NCI-H2227 (cell line): ENCODE measurements at regions not wholly inside any gene's neighbourhood (a gene's known extent, or its start where the extent isn't known, plus 50 kb on each side); places are given as distances from the start of the nearest gene placed in this dataset.

Experiments
- DNase-seq: peaks from one replicate; lab custom pipeline; 2025; ENCODE audit not compliant: unreplicated experiment; lab: John Stamatoyannopoulos, UW

- DNase-seq: no peak
Observed at GRCh38 chr2:223503746-223504145, 98.4 kb downstream of the SCG2 start.

- no peak for DNase-seq
Observed at GRCh38 chr2:223508372-223508771, 93.8 kb downstream of the SCG2 start.

- no peak for DNase-seq
Observed at GRCh38 chr2:223510713-223511112, 91.4 kb downstream of the SCG2 start.

GRCh38 chr2:223511168-223511567 lies 91.0 kb downstream of the SCG2 start:
- DNase-seq: no peak

GRCh38 chr2:223513771-223514455 lies 88.2 kb downstream of the SCG2 start:
- no peak for DNase-seq

GRCh38 chr2:223519471-223519870 lies 82.7 kb downstream of the SCG2 start:
- DNase-seq: no peak

- DNase-seq: no peak
Observed at GRCh38 chr2:223522796-223523195, 79.4 kb downstream of the SCG2 start.

GRCh38 chr2:223523551-223524001 lies 78.6 kb downstream of the SCG2 start:
- DNase-seq: no peak

GRCh38 chr2:223524066-223524465 lies 78.1 kb downstream of the SCG2 start:
- DNase-seq: no peak

- DNase-seq: no peak
Observed at GRCh38 chr2:223526106-223526505, 76.1 kb downstream of the SCG2 start.

GRCh38 chr2:223528036-223528435 lies 74.1 kb downstream of the SCG2 start:
- no peak for DNase-seq

- DNase-seq: no peak
Observed at GRCh38 chr2:223529696-223530095, 72.5 kb downstream of the SCG2 start.

- no peak for DNase-seq
Observed at GRCh38 chr2:223530811-223531210, 71.3 kb downstream of the SCG2 start.

GRCh38 chr2:223532161-223532560 lies 70.0 kb downstream of the SCG2 start:
- no peak for DNase-seq

GRCh38 chr2:223532712-223533111 lies 69.4 kb downstream of the SCG2 start:
- no peak for DNase-seq

- no peak for DNase-seq
Observed at GRCh38 chr2:223536546-223536945, 65.6 kb downstream of the SCG2 start.

GRCh38 chr2:223537115-223537514 lies 65.0 kb downstream of the SCG2 start:
- DNase-seq: no peak

- peak; percentile 49 for DNase-seq
Observed at GRCh38 chr2:223537651-223538601, 64.2 kb downstream of the SCG2 start.

- peak; percentile 74 for DNase-seq
Observed at GRCh38 chr2:223538920-223539440, 63.2 kb downstream of the SCG2 start.

GRCh38 chr2:223541546-223541945 lies 60.6 kb downstream of the SCG2 start:
- DNase-seq: no peak

GRCh38 chr2:223542501-223542900 lies 59.7 kb downstream of the SCG2 start:
- no peak for DNase-seq

GRCh38 chr2:223545406-223545805 lies 56.8 kb downstream of the SCG2 start:
- DNase-seq: no peak
